HEK293 (cell line): ENCODE measurements at regions not wholly inside any gene's neighbourhood (a gene's known extent, or its start where the extent isn't known, plus 50 kb on each side); places are given as distances from the start of the nearest gene placed in this dataset.

ENCODE experiments used
- TCF7L2 ChIP-seq: IDR thresholded peaks from 2 replicates; pipeline ENCODE4 v1.6.1; 2011; ENCODE audit warnings: low read depth, mild to moderate bottlenecking, inconsistent platforms, low read length, moderate library complexity, borderline replicate concordance
- ZNF114 ChIP-seq: fragments of 450-650 bp; formaldehyde crosslinking; IDR thresholded peaks from 2 replicates; pipeline ENCODE4 v1.5.0; 2017; ENCODE audit warnings: missing biosample characterization, missing genetic modification characterization
- ZNF16 ChIP-seq: fragments of 450-650 bp; formaldehyde crosslinking; IDR thresholded peaks from 2 replicates; pipeline ENCODE4 v1.5.1; 2016; ENCODE audit warnings: low read depth, missing biosample characterization, missing genetic modification characterization
- ZNF169 ChIP-seq: fragments of 450-650 bp; formaldehyde crosslinking; IDR thresholded peaks from 2 replicates; pipeline ENCODE4 v1.5.1; 2016; ENCODE audit warnings: missing biosample characterization, missing genetic modification characterization
- TF ChIP-seq, protein P1 (sequence below): fragments of 450-650 bp; formaldehyde crosslinking; IDR thresholded peaks from 2 replicates; pipeline ENCODE4 v1.5.1; 2016; ENCODE audit warnings: missing biosample characterization, missing genetic modification characterization

GRCh38 chrX:10882484-10882883 lies 228.6 kb upstream of the HCCS start:
- TF ChIP-seq, protein P1, sequence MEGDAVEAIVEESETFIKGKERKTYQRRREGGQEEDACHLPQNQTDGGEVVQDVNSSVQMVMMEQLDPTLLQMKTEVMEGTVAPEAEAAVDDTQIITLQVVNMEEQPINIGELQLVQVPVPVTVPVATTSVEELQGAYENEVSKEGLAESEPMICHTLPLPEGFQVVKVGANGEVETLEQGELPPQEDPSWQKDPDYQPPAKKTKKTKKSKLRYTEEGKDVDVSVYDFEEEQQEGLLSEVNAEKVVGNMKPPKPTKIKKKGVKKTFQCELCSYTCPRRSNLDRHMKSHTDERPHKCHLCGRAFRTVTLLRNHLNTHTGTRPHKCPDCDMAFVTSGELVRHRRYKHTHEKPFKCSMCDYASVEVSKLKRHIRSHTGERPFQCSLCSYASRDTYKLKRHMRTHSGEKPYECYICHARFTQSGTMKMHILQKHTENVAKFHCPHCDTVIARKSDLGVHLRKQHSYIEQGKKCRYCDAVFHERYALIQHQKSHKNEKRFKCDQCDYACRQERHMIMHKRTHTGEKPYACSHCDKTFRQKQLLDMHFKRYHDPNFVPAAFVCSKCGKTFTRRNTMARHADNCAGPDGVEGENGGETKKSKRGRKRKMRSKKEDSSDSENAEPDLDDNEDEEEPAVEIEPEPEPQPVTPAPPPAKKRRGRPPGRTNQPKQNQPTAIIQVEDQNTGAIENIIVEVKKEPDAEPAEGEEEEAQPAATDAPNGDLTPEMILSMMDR (tag by site-specific recombination), result no peak
- TF ChIP-seq ZNF114 (no peak), TCF7L2 (no peak), ZNF16 (tag by site-specific recombination) (no peak), ZNF169 (tag by site-specific recombination) (no peak)
